Esophagus muscularis mucosa (tissue), 4 donors: ENCODE measurements at regions not wholly inside any gene's neighbourhood (a gene's known extent, or its start where the extent isn't known, plus 50 kb on each side); places are given as distances from the start of the nearest gene placed in this dataset.

Experiments
- EP300 ChIP-seq: sonication (generic); formaldehyde crosslinking; IDR thresholded peaks from one replicate; pipeline ENCODE4 v1.6.1; 2017; ENCODE audit warnings: antibody characterized with exemption
- POLR2A ChIP-seq: fragments of 450-650 bp; IDR thresholded peaks from one replicate; pipeline ENCODE4 v1.6.1; 2017; ENCODE audit warnings: antibody characterized with exemption, moderate library complexity, mild to moderate bottlenecking, low read depth
- POLR2AphosphoS5 ChIP-seq, 2 donors: sonication (generic); formaldehyde crosslinking; IDR thresholded peaks; one replicate each; pipeline ENCODE4 v1.6.1; 2017; ENCODE audit warnings: antibody characterized with exemption in 2 of 2
- TF ChIP-seq, protein P1 (sequence below), 3 experiments: fragments of 200-600 bp in 2 of 3; fragments of 450-650 bp in 1 of 3; sonication (generic) in 2 of 3; IDR thresholded peaks; one replicate each; pipeline ENCODE4 v1.5.1; 2017 to 2019; ENCODE audit warnings: antibody characterized with exemption in 3 of 3, mild to moderate bottlenecking in 2 of 3, moderate library complexity in 1 of 3

DNA sequence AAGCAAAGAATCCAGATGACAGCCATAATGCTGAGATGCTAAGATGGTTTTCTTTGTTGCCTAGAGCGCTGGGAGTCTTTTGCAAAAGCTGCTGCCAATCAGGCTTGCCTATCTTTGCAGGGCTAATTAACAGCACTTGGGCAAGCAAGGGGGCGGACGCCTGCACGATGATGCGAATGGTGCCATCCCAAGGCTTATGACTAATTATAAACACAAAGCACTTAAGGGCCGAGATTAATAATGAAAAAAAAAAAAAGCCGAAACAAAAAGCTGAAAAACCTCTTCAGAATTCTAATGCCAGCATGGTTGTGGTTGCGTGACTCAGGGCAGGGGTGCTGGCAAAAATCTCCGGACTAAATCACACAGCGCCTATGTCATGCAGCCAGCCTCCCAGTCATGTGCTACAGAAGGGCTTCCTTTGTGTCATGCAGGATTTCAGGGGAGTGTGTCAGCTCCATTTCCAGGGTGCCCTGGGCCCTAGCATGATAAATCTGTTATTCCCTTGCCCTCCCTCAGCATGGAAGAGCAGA, 185.0 kb upstream of the ANKRD28 start:
- TF ChIP-seq, protein P1, sequence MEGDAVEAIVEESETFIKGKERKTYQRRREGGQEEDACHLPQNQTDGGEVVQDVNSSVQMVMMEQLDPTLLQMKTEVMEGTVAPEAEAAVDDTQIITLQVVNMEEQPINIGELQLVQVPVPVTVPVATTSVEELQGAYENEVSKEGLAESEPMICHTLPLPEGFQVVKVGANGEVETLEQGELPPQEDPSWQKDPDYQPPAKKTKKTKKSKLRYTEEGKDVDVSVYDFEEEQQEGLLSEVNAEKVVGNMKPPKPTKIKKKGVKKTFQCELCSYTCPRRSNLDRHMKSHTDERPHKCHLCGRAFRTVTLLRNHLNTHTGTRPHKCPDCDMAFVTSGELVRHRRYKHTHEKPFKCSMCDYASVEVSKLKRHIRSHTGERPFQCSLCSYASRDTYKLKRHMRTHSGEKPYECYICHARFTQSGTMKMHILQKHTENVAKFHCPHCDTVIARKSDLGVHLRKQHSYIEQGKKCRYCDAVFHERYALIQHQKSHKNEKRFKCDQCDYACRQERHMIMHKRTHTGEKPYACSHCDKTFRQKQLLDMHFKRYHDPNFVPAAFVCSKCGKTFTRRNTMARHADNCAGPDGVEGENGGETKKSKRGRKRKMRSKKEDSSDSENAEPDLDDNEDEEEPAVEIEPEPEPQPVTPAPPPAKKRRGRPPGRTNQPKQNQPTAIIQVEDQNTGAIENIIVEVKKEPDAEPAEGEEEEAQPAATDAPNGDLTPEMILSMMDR (IDR thresholded peaks at IDR 0.05) = no peak
- TF ChIP-seq POLR2A = no peak
- no peak for TF ChIP-seq POLR2AphosphoS5 (IDR thresholded peaks at IDR 0.05)
- no peak for TF ChIP-seq EP300
